Gastrocnemius medialis (tissue), 4 donors: ENCODE measurements at regions not wholly inside any gene's neighbourhood (a gene's known extent, or its start where the extent isn't known, plus 50 kb on each side); places are given as distances from the start of the nearest gene placed in this dataset.

Experiments
- POLR2A ChIP-seq, 2 donors: fragments of 450-650 bp; IDR thresholded peaks; one replicate each; pipeline ENCODE4 v1.6.1; 2017; ENCODE audit warnings: antibody characterized with exemption in 2 of 2, mild to moderate bottlenecking in 2 of 2, moderate library complexity in 2 of 2
- TF ChIP-seq, protein P1 (sequence below), 5 experiments: fragments of 450-650 bp in 3 of 5; fragments of 200-600 bp in 2 of 5; sonication (generic) in 2 of 5; IDR thresholded peaks in 4 of 5; conservative IDR thresholded peaks in 1 of 5; 1 replicate in 4 of 5; 2 replicates in 1 of 5; pipeline ENCODE4 v1.5.1; 2016 to 2019; ENCODE audit warnings: antibody characterized with exemption in 5 of 5, mild to moderate bottlenecking in 3 of 5, moderate library complexity in 3 of 5

DNA sequence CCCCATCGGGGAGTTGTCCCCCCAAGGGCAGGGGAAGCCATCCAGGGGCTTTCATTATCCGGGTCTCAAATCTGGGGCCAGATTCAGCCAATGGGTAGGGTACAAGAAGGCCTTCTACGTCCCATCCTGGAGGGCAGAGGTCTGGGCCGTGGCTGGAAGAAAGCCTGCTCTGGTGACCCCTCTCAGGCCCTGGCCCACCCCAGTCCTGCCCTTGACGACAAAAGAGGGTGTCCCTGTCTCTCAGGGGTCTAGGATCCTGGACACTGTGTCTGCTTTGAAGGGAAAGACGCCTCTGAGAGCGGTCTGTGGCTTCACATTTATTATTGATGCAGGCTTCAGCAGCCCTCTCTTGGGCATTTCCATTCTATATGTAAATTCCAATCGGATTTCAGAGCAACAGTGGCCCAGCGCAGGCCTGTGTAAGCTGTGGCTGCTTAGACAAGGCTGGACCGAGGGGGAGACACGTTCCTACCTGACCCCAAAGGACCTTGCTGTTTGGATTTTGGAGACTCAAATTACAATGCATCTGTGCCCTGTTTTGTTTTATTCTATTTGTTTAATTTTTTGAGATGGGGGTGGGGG, 83.2 kb upstream of the BAIAP2L1 start:
- TF ChIP-seq, protein P1, sequence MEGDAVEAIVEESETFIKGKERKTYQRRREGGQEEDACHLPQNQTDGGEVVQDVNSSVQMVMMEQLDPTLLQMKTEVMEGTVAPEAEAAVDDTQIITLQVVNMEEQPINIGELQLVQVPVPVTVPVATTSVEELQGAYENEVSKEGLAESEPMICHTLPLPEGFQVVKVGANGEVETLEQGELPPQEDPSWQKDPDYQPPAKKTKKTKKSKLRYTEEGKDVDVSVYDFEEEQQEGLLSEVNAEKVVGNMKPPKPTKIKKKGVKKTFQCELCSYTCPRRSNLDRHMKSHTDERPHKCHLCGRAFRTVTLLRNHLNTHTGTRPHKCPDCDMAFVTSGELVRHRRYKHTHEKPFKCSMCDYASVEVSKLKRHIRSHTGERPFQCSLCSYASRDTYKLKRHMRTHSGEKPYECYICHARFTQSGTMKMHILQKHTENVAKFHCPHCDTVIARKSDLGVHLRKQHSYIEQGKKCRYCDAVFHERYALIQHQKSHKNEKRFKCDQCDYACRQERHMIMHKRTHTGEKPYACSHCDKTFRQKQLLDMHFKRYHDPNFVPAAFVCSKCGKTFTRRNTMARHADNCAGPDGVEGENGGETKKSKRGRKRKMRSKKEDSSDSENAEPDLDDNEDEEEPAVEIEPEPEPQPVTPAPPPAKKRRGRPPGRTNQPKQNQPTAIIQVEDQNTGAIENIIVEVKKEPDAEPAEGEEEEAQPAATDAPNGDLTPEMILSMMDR (IDR thresholded peaks at IDR 0.05 in 4 of 5, conservative IDR thresholded peaks at IDR 0.05 in 1 of 5), result no peak
- TF ChIP-seq POLR2A (IDR thresholded peaks at IDR 0.05), result no peak
